OCI-LY7 (cell line): ENCODE measurements at regions not wholly inside any gene's neighbourhood (a gene's known extent, or its start where the extent isn't known, plus 50 kb on each side); places are given as distances from the start of the nearest gene placed in this dataset.

Experiments
- BruUV-seq: library from RNA; stranded (reverse); fragments of 400-500 nt; replicated peaks from 2 replicates; lab custom pipeline; 2021; lab: Mats Ljungman, UMichigan
- CTCF ChIA-PET: fragments of 300-600 bp; sonication (Branson Sonifier 250); formaldehyde crosslinking; loops from one replicate; lab custom pipeline; 2022; ENCODE audit warnings: antibody characterized with exemption; ENCODE audit not compliant: unreplicated experiment; lab: Charles Lee
- POLR2A ChIA-PET: fragments of 300-600 bp; sonication (Branson Sonifier 250); formaldehyde crosslinking; loops from one replicate; lab custom pipeline; 2022; ENCODE audit warnings: antibody characterized with exemption; lab: Charles Lee
- DNase-seq: peaks from one replicate; pipeline ENCODE4 v3.0.0-alpha.2; 2015; ENCODE audit warnings: low spot score
- H2AFZ ChIP-seq: fragments of 200-600 bp; sonication (generic), shearing (Covaris generic); 2 replicates; pipeline ENCODE4 v1.6.1; 2014; ENCODE audit warnings: mild to moderate bottlenecking, antibody characterized with exemption, low read length, moderate library complexity
- H3K27ac ChIP-seq: fragments of 200-600 bp; sonication (generic); 2 replicates; pipeline ENCODE4 v1.5.1; 2014; ENCODE audit warnings: mixed run types, low read depth, mild to moderate bottlenecking, moderate library complexity, low read length, inconsistent platforms; ENCODE audit not compliant: poor library complexity, severe bottlenecking
- H3K36me3 ChIP-seq: fragments of 200-600 bp; sonication (generic); 2 replicates; pipeline ENCODE4 v1.6.1; 2014; ENCODE audit warnings: mild to moderate bottlenecking, antibody characterized with exemption, low read length, moderate library complexity, mixed read lengths; ENCODE audit not compliant: insufficient read depth
- H3K4me1 ChIP-seq: fragments of 200-600 bp; sonication (generic); 2 replicates; pipeline ENCODE4 v1.5.1; 2014; ENCODE audit warnings: mild to moderate bottlenecking, low read length; ENCODE audit not compliant: insufficient read depth, poor library complexity, severe bottlenecking
- H3K4me2 ChIP-seq: fragments of 200-600 bp; sonication (generic); 2 replicates; pipeline ENCODE4 v1.6.1; 2014; ENCODE audit warnings: mild to moderate bottlenecking, low read length
- H3K4me3 ChIP-seq: fragments of 200-600 bp; sonication (generic); 2 replicates; pipeline ENCODE4 v1.5.1; 2014; ENCODE audit warnings: mild to moderate bottlenecking, low read depth, low read length; ENCODE audit not compliant: poor library complexity, severe bottlenecking
- H3K79me2 ChIP-seq: fragments of 200-600 bp; sonication (generic); 2 replicates; pipeline ENCODE4 v1.6.1; 2016; ENCODE audit warnings: low read depth, mild to moderate bottlenecking, low read length, moderate library complexity, mixed read lengths; ENCODE audit not compliant: insufficient read depth
- H3K9me2 ChIP-seq: fragments of 200-600 bp; sonication (generic); 2 replicates; pipeline ENCODE4 v1.6.1; 2016; ENCODE audit warnings: mild to moderate bottlenecking, low read length, mixed read lengths; ENCODE audit not compliant: insufficient read depth
- H3K9me3 ChIP-seq: fragments of 200-600 bp; sonication (generic); 2 replicates; pipeline ENCODE4 v1.6.1; 2014; ENCODE audit warnings: mild to moderate bottlenecking, mixed run types, low read length, mixed read lengths
- H4K20me1 ChIP-seq: fragments of 200-600 bp; sonication (generic); 2 replicates; pipeline ENCODE4 v1.6.1; 2014; ENCODE audit warnings: mild to moderate bottlenecking, antibody characterized with exemption, low read length, moderate library complexity, mixed read lengths; ENCODE audit not compliant: insufficient read depth
- EZH2phosphoT487 ChIP-seq: fragments of 200-600 bp; sonication (generic); IDR thresholded peaks from 2 replicates; pipeline ENCODE4 v1.6.1; 2018; ENCODE audit warnings: low read depth, borderline replicate concordance, mild to moderate bottlenecking, mixed run types, antibody characterized with exemption, low read length, moderate library complexity, mixed read lengths
- intact Hi-C: fragments of 100-400 bp; cut with micrococcal nuclease; formaldehyde crosslinking; loops from one replicate; pipeline ENCODE4 v1.10.0; 2022; ENCODE audit not compliant: unreplicated experiment
- TF ChIP-seq, protein P1 (sequence below): fragments of 200-600 bp; sonication (generic); conservative IDR thresholded peaks from 2 replicates; pipeline ENCODE4 v1.5.1; 2014; ENCODE audit warnings: mild to moderate bottlenecking, antibody characterized with exemption, low read length, moderate library complexity, mixed read lengths

DNA sequence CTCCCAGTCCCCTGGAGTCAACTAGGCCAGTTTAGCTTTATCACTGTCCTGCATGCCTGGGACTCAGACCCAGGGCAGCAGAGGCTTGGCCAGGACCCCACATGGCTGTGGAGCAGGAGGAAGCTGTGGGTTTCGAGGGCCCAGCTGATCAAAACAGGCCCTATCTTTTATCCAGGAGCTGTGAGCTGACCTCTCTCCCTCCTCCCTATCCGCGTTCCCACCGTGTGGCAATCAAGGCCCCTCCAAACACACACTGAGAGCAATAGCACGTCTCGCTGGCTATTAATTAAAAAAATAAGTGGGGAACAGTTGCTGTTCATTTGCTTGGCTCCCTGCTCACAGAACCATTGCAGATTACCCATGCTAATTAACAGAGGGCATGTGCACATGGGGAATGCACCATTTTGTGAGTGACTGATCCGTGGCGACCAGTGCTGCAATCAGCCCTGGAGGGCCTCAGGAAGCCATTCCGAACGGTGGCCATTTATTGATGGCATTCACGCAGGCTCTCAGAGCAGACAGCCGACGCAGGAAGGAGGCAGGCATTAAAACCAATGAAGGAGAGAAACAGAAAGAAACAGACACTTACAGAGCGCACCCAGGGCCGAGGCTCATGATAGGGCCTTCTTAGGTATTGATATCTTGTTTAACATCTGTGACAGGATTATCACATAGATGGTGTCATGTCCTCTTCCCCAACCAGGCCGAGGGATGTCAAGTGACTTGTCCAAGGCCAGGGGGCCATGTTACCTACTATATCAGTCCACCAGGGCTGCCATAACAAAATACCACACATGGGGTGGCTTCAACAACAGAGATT is 157.1 kb downstream of the KATNIP start:
- no peaks in the 10 kb centered on the region for H3K36me3 ChIP-seq
- H3K9me2 ChIP-seq: no peaks in the 10 kb centered on the region
- CTCF ChIA-PET: no interaction called here
- no TSS peak for BruUV-seq
- intact Hi-C loops: no loop called here
- no peaks in the 10 kb centered on the region for H3K9me3 ChIP-seq
- no peaks in the 10 kb centered on the region for H3K4me1 ChIP-seq
- no peak for TF ChIP-seq EZH2phosphoT487
- TF ChIP-seq, protein P1, sequence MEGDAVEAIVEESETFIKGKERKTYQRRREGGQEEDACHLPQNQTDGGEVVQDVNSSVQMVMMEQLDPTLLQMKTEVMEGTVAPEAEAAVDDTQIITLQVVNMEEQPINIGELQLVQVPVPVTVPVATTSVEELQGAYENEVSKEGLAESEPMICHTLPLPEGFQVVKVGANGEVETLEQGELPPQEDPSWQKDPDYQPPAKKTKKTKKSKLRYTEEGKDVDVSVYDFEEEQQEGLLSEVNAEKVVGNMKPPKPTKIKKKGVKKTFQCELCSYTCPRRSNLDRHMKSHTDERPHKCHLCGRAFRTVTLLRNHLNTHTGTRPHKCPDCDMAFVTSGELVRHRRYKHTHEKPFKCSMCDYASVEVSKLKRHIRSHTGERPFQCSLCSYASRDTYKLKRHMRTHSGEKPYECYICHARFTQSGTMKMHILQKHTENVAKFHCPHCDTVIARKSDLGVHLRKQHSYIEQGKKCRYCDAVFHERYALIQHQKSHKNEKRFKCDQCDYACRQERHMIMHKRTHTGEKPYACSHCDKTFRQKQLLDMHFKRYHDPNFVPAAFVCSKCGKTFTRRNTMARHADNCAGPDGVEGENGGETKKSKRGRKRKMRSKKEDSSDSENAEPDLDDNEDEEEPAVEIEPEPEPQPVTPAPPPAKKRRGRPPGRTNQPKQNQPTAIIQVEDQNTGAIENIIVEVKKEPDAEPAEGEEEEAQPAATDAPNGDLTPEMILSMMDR: no peak
- H2AFZ ChIP-seq: no peak overlapping the region
- no peak overlapping the region for H3K4me3 ChIP-seq
- no peaks in the 10 kb centered on the region for H4K20me1 ChIP-seq
- POLR2A ChIA-PET: no interaction called here
- H3K79me2 ChIP-seq: no peaks in the 10 kb centered on the region
- no peak overlapping the region for H3K4me2 ChIP-seq
- no peak for DNase-seq
- no peak overlapping the region for H3K27ac ChIP-seq

DNA sequence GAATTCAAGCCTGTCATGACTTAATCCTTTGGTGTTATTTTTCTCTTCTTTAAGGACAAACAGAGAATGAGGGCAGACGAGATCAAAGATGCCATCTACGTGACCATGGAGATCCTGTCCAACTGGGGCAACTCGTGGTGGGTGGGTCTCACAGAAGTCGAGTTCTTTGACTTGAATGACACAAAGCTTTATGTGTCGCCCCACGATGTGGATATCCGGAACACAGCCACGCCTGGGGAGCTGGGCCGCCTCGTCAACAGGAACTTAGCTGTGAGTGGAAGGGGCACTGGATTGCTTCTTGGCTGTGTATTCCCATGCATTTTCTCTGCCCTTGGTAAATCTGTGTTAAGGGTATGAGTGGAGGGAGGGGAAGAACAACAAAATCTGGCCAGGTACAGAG is 158.7 kb downstream of the KATNIP start:
- intact Hi-C loops: no loop called here
- Histone ChIP-seq H3K27ac (no peak overlapping the region), H3K4me1 (no peaks in the 10 kb centered on the region), H4K20me1 (no peaks in the 10 kb centered on the region), H2AFZ (no peak overlapping the region), H3K4me2 (no peak overlapping the region), H3K9me2 (no peaks in the 10 kb centered on the region), H3K4me3 (no peak overlapping the region), H3K9me3 (no peaks in the 10 kb centered on the region), H3K79me2 (no peaks in the 10 kb centered on the region), H3K36me3 (no peaks in the 10 kb centered on the region)
- no TSS peak for BruUV-seq
- CTCF ChIA-PET: no interaction called here
- POLR2A ChIA-PET: no interaction called here
- DNase-seq: no peak
- no peak for TF ChIP-seq EZH2phosphoT487
- TF ChIP-seq, protein P1: no peak

DNA sequence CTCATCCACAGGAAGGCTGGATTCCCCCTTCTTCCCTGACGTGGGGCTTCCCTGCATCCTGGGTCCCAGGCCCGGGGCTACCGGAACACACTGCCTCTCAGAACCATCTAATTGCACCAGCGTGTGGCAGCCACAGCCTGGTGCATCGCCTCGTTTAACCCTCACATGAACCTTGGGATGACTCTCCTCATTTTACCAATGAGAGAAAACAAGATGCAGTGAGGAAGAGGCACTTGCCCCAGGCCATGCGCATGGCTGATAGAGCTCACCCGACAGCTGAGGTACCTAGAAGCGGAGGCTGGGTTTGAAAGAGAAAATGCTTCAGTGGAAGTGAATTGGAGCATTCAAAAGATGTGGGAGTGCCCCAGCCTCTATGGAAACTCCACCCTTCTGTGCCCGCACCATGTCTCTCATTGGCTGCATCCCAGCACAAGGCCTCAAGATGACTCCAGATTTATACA is 162.3 kb downstream of the KATNIP start:
- no peaks in the 10 kb centered on the region for H3K4me1 ChIP-seq
- H3K79me2 ChIP-seq: no peaks in the 10 kb centered on the region
- DNase-seq: no peak
- BruUV-seq: no TSS peak
- H3K4me3 ChIP-seq: no peak overlapping the region
- H3K4me2 ChIP-seq: no peak overlapping the region
- ChIA-PET CTCF (no interaction called here), POLR2A (no interaction called here)
- H3K9me3 ChIP-seq: no peaks in the 10 kb centered on the region
- H3K36me3 ChIP-seq: no peaks in the 10 kb centered on the region
- H2AFZ ChIP-seq: no peak overlapping the region
- intact Hi-C loops: no loop called here
- no peaks in the 10 kb centered on the region for H3K9me2 ChIP-seq
- no peak overlapping the region for H3K27ac ChIP-seq
- no peaks in the 10 kb centered on the region for H4K20me1 ChIP-seq
- TF ChIP-seq, protein P1: no peak
- no peak for TF ChIP-seq EZH2phosphoT487
